H1 (cell line): ENCODE measurements at regions not wholly inside any gene's neighbourhood (a gene's known extent, or its start where the extent isn't known, plus 50 kb on each side); places are given as distances from the start of the nearest gene placed in this dataset.

Source experiments
- CTCF ChIA-PET: fragments of 300-600 bp; sonication (Branson Sonifier 250); formaldehyde crosslinking; loops from one replicate; lab custom pipeline; 2021; ENCODE audit not compliant: partially characterized antibody; lab: Charles Lee
- POLR2A ChIA-PET: fragments of 300-600 bp; sonication (Branson Sonifier 250); formaldehyde crosslinking; loops from one replicate; lab custom pipeline; 2021; ENCODE audit warnings: inconsistent platforms; ENCODE audit not compliant: partially characterized antibody; lab: Charles Lee
- DNase-seq, 2 experiments: peaks; one replicate each; pipeline versions ENCODE4 v3.0.0 to v3.0.0-alpha.2; 2010 to 2022; ENCODE audit warnings: low spot score in 2 of 2, low read depth in 1 of 2, mixed read lengths in 1 of 2
- FAIRE-seq: peaks from 2 replicates; lab custom pipeline; 2011; peaks lifted over from hg19 to GRCh38; lab: Jason Lieb, UNC
- H2AFZ ChIP-seq: 2 replicates; pipeline ENCODE4 v1.8.1; 2012; ENCODE audit warnings: low read length, inconsistent platforms
- H2AK5ac ChIP-seq: 2 replicates; pipeline ENCODE4 v1.6.1; 2013; ENCODE audit warnings: low read depth, low read length
- H2BK120ac ChIP-seq: replicated peaks from 2 replicates; pipeline ENCODE3; 2013; ENCODE audit warnings: low read depth, low read length, inconsistent platforms
- H2BK12ac ChIP-seq: 2 replicates; pipeline ENCODE4 v1.6.1; 2013; ENCODE audit warnings: low read depth, low read length
- H2BK15ac ChIP-seq: 2 replicates; pipeline ENCODE4 v1.6.1; 2013; ENCODE audit warnings: low read length
- H2BK20ac ChIP-seq: 2 replicates; pipeline ENCODE4 v1.6.1; 2013; ENCODE audit warnings: low read length
- H2BK5ac ChIP-seq: 2 replicates; pipeline ENCODE4 v1.6.1; 2013; ENCODE audit warnings: low read depth, low read length
- H3K14ac ChIP-seq: 2 replicates; pipeline ENCODE4 v1.6.1; 2013; ENCODE audit warnings: inconsistent platforms; ENCODE audit not compliant: insufficient read length
- H3K18ac ChIP-seq: 2 replicates; pipeline ENCODE4 v1.6.1; 2013; ENCODE audit warnings: low read length; ENCODE audit errors: extremely low read depth
- H3K23ac ChIP-seq: 2 replicates; pipeline ENCODE4 v1.6.1; 2013; ENCODE audit warnings: inconsistent platforms; ENCODE audit not compliant: insufficient read length
- H3K23me2 ChIP-seq: 2 replicates; pipeline ENCODE4 v1.6.1; 2013; ENCODE audit warnings: low read depth, low read length
- H3K27ac ChIP-seq: 2 replicates; pipeline ENCODE4 v1.6.1; 2011; ENCODE audit warnings: low read depth, low read length, inconsistent platforms
- H3K27me3 ChIP-seq, 4 experiments: replicated peaks in 1 of 4; 1 replicate in 1 of 4; 2 replicates in 3 of 4; pipeline versions ENCODE4 v1.6.1 to v1.8.1; 2011 to 2013; ENCODE audit warnings: low read length in 3 of 4, mild to moderate bottlenecking in 3 of 4, inconsistent platforms in 2 of 4, mixed read lengths in 2 of 4, moderate library complexity in 1 of 4; ENCODE audit not compliant: control insufficient read depth in 3 of 4, insufficient read depth in 3 of 4; ENCODE audit errors: extremely low read depth in 1 of 4
- H3K36me3 ChIP-seq, 4 experiments: 2 replicates each; pipeline versions ENCODE4 v1.6.1 to v1.8.1; 2011 to 2013; ENCODE audit warnings: mild to moderate bottlenecking in 4 of 4, low read length in 3 of 4, moderate library complexity in 2 of 4, control low read depth in 1 of 4, inconsistent platforms in 1 of 4; ENCODE audit not compliant: insufficient read depth in 4 of 4, control insufficient read depth in 2 of 4
- H3K4ac ChIP-seq: replicated peaks from 2 replicates; pipeline ENCODE3; 2013; ENCODE audit warnings: low read length, low read depth, mixed read lengths, inconsistent platforms; ENCODE audit not compliant: insufficient read length
- H3K4me1 ChIP-seq, 4 experiments: replicated peaks in 1 of 4; 1 replicate in 1 of 4; 2 replicates in 3 of 4; pipeline versions ENCODE4 v1.6.1 to v1.8.1; 2011 to 2013; ENCODE audit warnings: low read length in 3 of 4, inconsistent platforms in 2 of 4, mixed read lengths in 1 of 4; ENCODE audit not compliant: insufficient read depth in 4 of 4, control insufficient read depth in 3 of 4
- H3K4me2 ChIP-seq, 2 experiments: 2 replicates each; pipeline versions ENCODE4 v1.6.1 to v1.8.1; 2011 to 2013; ENCODE audit warnings: low read depth in 2 of 2, low read length in 2 of 2, control low read depth in 1 of 2, inconsistent platforms in 1 of 2, mild to moderate bottlenecking in 1 of 2; ENCODE audit not compliant: insufficient read depth in 1 of 2
- H3K4me3 ChIP-seq, 4 experiments: fragments of 200-600, 300-600 bp in 1 of 4; sonication (generic), shearing (Covaris generic), sonication (Bioruptor Twin) in 1 of 4; 2 replicates each; pipeline versions ENCODE4 v1.5.1 to v1.8.1; 2011 to 2016; ENCODE audit warnings: low read length in 4 of 4, low read depth in 3 of 4, control low read depth in 2 of 4, inconsistent platforms in 2 of 4, mild to moderate bottlenecking in 2 of 4, mixed read lengths in 1 of 4, moderate library complexity in 1 of 4; ENCODE audit not compliant: insufficient read depth in 2 of 4; ENCODE audit errors: extremely low read depth in 1 of 4
- H3K56ac ChIP-seq: replicated peaks from 2 replicates; pipeline ENCODE3; 2013; ENCODE audit warnings: low read depth, mild to moderate bottlenecking, mixed read lengths, low read length, inconsistent platforms; ENCODE audit not compliant: insufficient read length
- H3K79me1 ChIP-seq: 2 replicates; pipeline ENCODE4 v1.6.1; 2013; ENCODE audit warnings: low read depth, low read length, control low read depth
- H3K79me2 ChIP-seq, 2 experiments: 2 replicates each; pipeline versions ENCODE4 v1.6.1 to v1.8.1; 2012 to 2013; ENCODE audit warnings: low read length in 2 of 2, mild to moderate bottlenecking in 2 of 2, inconsistent platforms in 1 of 2; ENCODE audit not compliant: insufficient read depth in 2 of 2, control insufficient read depth in 1 of 2
- H3K9ac ChIP-seq, 4 experiments: replicated peaks in 1 of 4; 1 replicate in 1 of 4; 2 replicates in 3 of 4; pipeline versions ENCODE4 v1.6.1 to v1.8.1; 2011 to 2013; ENCODE audit warnings: low read depth in 3 of 4, low read length in 3 of 4, control low read depth in 2 of 4, mild to moderate bottlenecking in 2 of 4, moderate library complexity in 2 of 4, inconsistent platforms in 1 of 4; ENCODE audit errors: extremely low read depth in 1 of 4
- H3K9me3 ChIP-seq, 2 experiments: 2 replicates each; pipeline versions ENCODE4 v1.6.1 to v1.8.1; 2012 to 2013; ENCODE audit warnings: mild to moderate bottlenecking in 2 of 2, moderate library complexity in 2 of 2, control low read depth in 1 of 2, inconsistent platforms in 1 of 2, low read depth in 1 of 2, low read length in 1 of 2, mixed read lengths in 1 of 2; ENCODE audit not compliant: insufficient read depth in 2 of 2
- H4K20me1 ChIP-seq, 2 experiments: replicated peaks in 1 of 2; 2 replicates each; pipeline versions ENCODE3 to v1.8.1; 2011 to 2013; ENCODE audit warnings: inconsistent platforms in 2 of 2, low read length in 2 of 2, mild to moderate bottlenecking in 1 of 2; ENCODE audit not compliant: insufficient read depth in 2 of 2, control insufficient read depth in 1 of 2
- H4K5ac ChIP-seq: 2 replicates; pipeline ENCODE4 v1.6.1; 2013; ENCODE audit warnings: low read length, low read depth, mixed read lengths, inconsistent platforms; ENCODE audit not compliant: insufficient read length
- H4K8ac ChIP-seq: 2 replicates; pipeline ENCODE4 v1.8.0; 2013; ENCODE audit warnings: mild to moderate bottlenecking, moderate library complexity, low read length, inconsistent platforms; ENCODE audit not compliant: insufficient read depth; ENCODE audit errors: extremely low read depth
- H4K91ac ChIP-seq: replicated peaks from 2 replicates; pipeline ENCODE3; 2013; ENCODE audit warnings: low read length, mixed read lengths, inconsistent platforms; ENCODE audit not compliant: insufficient read length
- BACH1 ChIP-seq: IDR thresholded peaks from 2 replicates; pipeline ENCODE4 v1.6.1; 2012; ENCODE audit warnings: low read length, improper control_type of control experiment
- BRCA1 ChIP-seq: IDR thresholded peaks from 2 replicates; pipeline ENCODE4 v1.6.1; 2012; ENCODE audit warnings: low read depth, low read length, improper control_type of control experiment
- CBX8 ChIP-seq: fragments of 300-800, 300-1000 bp; sonication (generic); IDR thresholded peaks from 2 replicates; pipeline ENCODE4 v1.7.1; 2016; ENCODE audit warnings: low read depth, low read length, borderline replicate concordance
- CHD1 ChIP-seq: IDR thresholded peaks from 2 replicates; pipeline ENCODE4 v1.6.1; 2012; ENCODE audit warnings: low read depth, low read length, improper control_type of control experiment
- CHD2 ChIP-seq: IDR thresholded peaks from 2 replicates; pipeline ENCODE4 v1.6.1; 2012; ENCODE audit warnings: low read length, improper control_type of control experiment
- EGR1 ChIP-seq: IDR thresholded peaks from 2 replicates; pipeline ENCODE4 v1.6.1; 2011; ENCODE audit warnings: low read depth, low read length, borderline replicate concordance
- KDM1A ChIP-seq: fragments of 200-600, 300-600 bp; sonication (generic); IDR thresholded peaks from 2 replicates; pipeline ENCODE4 v1.7.1; 2016; ENCODE audit warnings: mild to moderate bottlenecking, low read length, borderline replicate concordance
- NANOG ChIP-seq: IDR thresholded peaks from 2 replicates; pipeline ENCODE4 v1.6.1; 2011; ENCODE audit warnings: low read length, low read depth, mild to moderate bottlenecking, inconsistent platforms; ENCODE audit not compliant: insufficient read depth, poor library complexity, severe bottlenecking
- POLR2A ChIP-seq, 2 experiments: IDR thresholded peaks; 1 replicate in 1 of 2; 2 replicates in 1 of 2; pipeline ENCODE4 v1.6.1; 2011; ENCODE audit warnings: low read depth in 2 of 2, low read length in 2 of 2, mild to moderate bottlenecking in 2 of 2; ENCODE audit errors: control extremely low read depth in 1 of 2
- POLR2AphosphoS5 ChIP-seq: IDR thresholded peaks from 2 replicates; pipeline ENCODE4 v1.6.1; 2011; ENCODE audit warnings: low read depth, low read length
- RNF2 ChIP-seq: fragments of 200-900, 300-1000 bp; sonication (generic); IDR thresholded peaks from 2 replicates; pipeline ENCODE4 v1.7.1; 2016; ENCODE audit warnings: borderline replicate concordance, low read depth, mild to moderate bottlenecking, antibody characterized with exemption, low read length; ENCODE audit not compliant: poor library complexity, severe bottlenecking; ENCODE audit errors: missing control alignments
- SIN3A ChIP-seq, 2 experiments: IDR thresholded peaks in 1 of 2; conservative IDR thresholded peaks in 1 of 2; 2 replicates each; pipeline ENCODE4 v1.6.1; 2011 to 2012; ENCODE audit warnings: low read length in 2 of 2, improper control_type of control experiment in 1 of 2, low read depth in 1 of 2, mild to moderate bottlenecking in 1 of 2
- SIX5 ChIP-seq: IDR thresholded peaks from 2 replicates; pipeline ENCODE4 v1.6.1; 2011; ENCODE audit warnings: mild to moderate bottlenecking, low read depth, low read length
- SP1 ChIP-seq: IDR thresholded peaks from 2 replicates; pipeline ENCODE4 v1.6.1; 2011; ENCODE audit warnings: low read depth, low read length
- SRF ChIP-seq: IDR thresholded peaks from 2 replicates; pipeline ENCODE4 v1.6.1; 2011; ENCODE audit warnings: mild to moderate bottlenecking, low read depth, low read length, moderate library complexity
- SUZ12 ChIP-seq: fragments of 200-600 bp; sonication (generic); IDR thresholded peaks from 2 replicates; pipeline ENCODE4 v1.6.1; 2012; ENCODE audit warnings: mild to moderate bottlenecking, inconsistent platforms, low read length, moderate library complexity, mixed read lengths
- YY1 ChIP-seq: IDR thresholded peaks from 2 replicates; pipeline ENCODE4 v1.6.1; 2011; ENCODE audit warnings: low read depth, mild to moderate bottlenecking, low read length
- WGBS, 2 experiments: shearing (Covaris generic) in 1 of 2; methylation state at CpG; one replicate each; pipeline versions ENCODE4 v1.1.6 to v1.1.7; 2013 to 2015; ENCODE audit warnings: low lambda C conversion rate in 2 of 2, mixed read lengths in 2 of 2, inconsistent platforms in 1 of 2, low coverage in 1 of 2, missing lambda C conversion rate in 1 of 2; ENCODE audit not compliant: insufficient replicate concordance in 2 of 2, insufficient coverage in 1 of 2, insufficient read length in 1 of 2; ENCODE audit errors: extremely low coverage in 1 of 2, missing lambda C conversion rate in 1 of 2; 5-methylcytosine and 5-hydroxymethylcytosine counted together

- Histone ChIP-seq H3K36me3 (no peaks in the 10 kb centered on the region), H3K4me3 (no peak overlapping the region), H3K56ac (no peak overlapping the region), H2BK5ac (no peak overlapping the region), H4K5ac (no peak overlapping the region), H4K20me1 (no peaks in the 10 kb centered on the region), H3K79me2 (no peaks in the 10 kb centered on the region), H3K4ac (no peak overlapping the region), H3K9me3 (no peaks in the 10 kb centered on the region), H2BK20ac (no peak overlapping the region), H4K8ac (no peak overlapping the region), H3K27ac (no peak overlapping the region), H2BK120ac (no peak overlapping the region), H2BK12ac (no peak overlapping the region), H3K23me2 (no peaks in the 10 kb centered on the region), H3K9ac (no peak overlapping the region), H3K23ac (no peak overlapping the region), H3K18ac (no peak overlapping the region), H4K91ac (no peak overlapping the region), H3K4me1 (no peaks in the 10 kb centered on the region), H3K79me1 (no peaks in the 10 kb centered on the region), H2BK15ac (no peak overlapping the region), H2AK5ac (no peak overlapping the region), H2AFZ (no peak overlapping the region), H3K14ac (no peak overlapping the region), H3K27me3 (no peaks in the 10 kb centered on the region), H3K4me2 (no peak overlapping the region)
- DNase-seq (no peak), FAIRE-seq (no peak)
- CTCF ChIA-PET = no interaction called here
- POLR2A ChIA-PET = no interaction called here
- WGBS, 2 experiments = 90% methylated on average over 2 of the region's 2 CpGs; no CpG with 5 or more reads in 1 of the 2 experiments
- no peak for TF ChIP-seq BACH1
- TF ChIP-seq POLR2AphosphoS5 = no peak
- TF ChIP-seq SIN3A (conservative IDR thresholded peaks at IDR 0.05 in 1 of 2, IDR thresholded peaks at IDR 0.05 in 1 of 2; ENCODE audit: low read depth in 1 of 2, low read length in 2 of 2) = no peak
- no peak for TF ChIP-seq SIX5
- TF ChIP-seq KDM1A = no peak
- no peak for TF ChIP-seq SUZ12
- no peak for TF ChIP-seq CBX8
- no peak for TF ChIP-seq SP1
- TF ChIP-seq SRF = no peak
- TF ChIP-seq CHD2 = no peak
- TF ChIP-seq NANOG = no peak
- no peak for TF ChIP-seq BRCA1
- TF ChIP-seq YY1 = no peak
- TF ChIP-seq EGR1 = no peak
- no peak for TF ChIP-seq POLR2A (IDR thresholded peaks at IDR 0.05; ENCODE audit: control extremely low read depth in 1 of 2, low read depth in 2 of 2, low read length in 2 of 2)
- no peak for TF ChIP-seq CHD1
- no peak for TF ChIP-seq RNF2
Observed at GRCh38 chr13:61838568-61838967, 422.9 kb upstream of the PCDH20 start.
